Neural progenitor cell (in vitro differentiated cells): ENCODE measurements at regions not wholly inside any gene's neighbourhood (a gene's known extent, or its start where the extent isn't known, plus 50 kb on each side); places are given as distances from the start of the nearest gene placed in this dataset.

Experiments used
- DNase-seq: peaks from one replicate; pipeline ENCODE4 v3.0.0-alpha.2; 2016; ENCODE audit warnings: low spot score
- H2AFZ ChIP-seq: fragments of 200-600 bp; sonication (generic); replicated peaks from 2 replicates; pipeline ENCODE4 v1.6.1; 2016; ENCODE audit warnings: antibody characterized with exemption
- H3F3A ChIP-seq: fragments of 200-600 bp; sonication (generic); 2 replicates; pipeline ENCODE4 v1.6.1; 2016; ENCODE audit warnings: antibody characterized with exemption, low read depth
- H3K27ac ChIP-seq: fragments of 200-600 bp; sonication (generic); 2 replicates; pipeline ENCODE4 v1.5.1; 2016; ENCODE audit warnings: mild to moderate bottlenecking
- H3K27me3 ChIP-seq: fragments of 200-600 bp; sonication (generic); 2 replicates; pipeline ENCODE4 v1.6.1; 2016; ENCODE audit warnings: mild to moderate bottlenecking, moderate library complexity
- H3K36me3 ChIP-seq: fragments of 200-600 bp; sonication (generic); 2 replicates; pipeline ENCODE4 v1.5.1; 2016
- H3K4me1 ChIP-seq: fragments of 200-600 bp; sonication (generic); 2 replicates; pipeline ENCODE4 v1.6.1; 2016; ENCODE audit warnings: mixed run types
- H3K4me2 ChIP-seq: fragments of 200-600 bp; sonication (generic); 2 replicates; pipeline ENCODE4 v1.6.1; 2016
- H3K4me3 ChIP-seq: fragments of 200-600 bp; sonication (generic); 2 replicates; pipeline ENCODE4 v1.5.1; 2016
- H3K79me2 ChIP-seq: fragments of 200-600 bp; sonication (generic); 2 replicates; pipeline ENCODE4 v1.6.1; 2016; ENCODE audit warnings: low read depth
- H3K9ac ChIP-seq: fragments of 200-600 bp; sonication (generic); 2 replicates; pipeline ENCODE4 v1.6.1; 2016
- H3K9me3 ChIP-seq: fragments of 200-600 bp; sonication (generic); 2 replicates; pipeline ENCODE4 v1.5.1; 2016; ENCODE audit warnings: low read depth
- H4K20me1 ChIP-seq: fragments of 200-600 bp; sonication (generic); 2 replicates; pipeline ENCODE4 v1.6.1; 2016; ENCODE audit warnings: low read depth
- H3K27ac Mint-ChIP-seq: 3 replicates; pipeline ENCODE4 v1.8.0; 2021; ENCODE audit warnings: mixed read lengths
- H3K27me3 Mint-ChIP-seq: 2 replicates; pipeline ENCODE4 v1.8.0; 2022; ENCODE audit warnings: low read depth, mild to moderate bottlenecking, inconsistent platforms, moderate library complexity, mixed read lengths; ENCODE audit not compliant: insufficient read depth
- H3K36me3 Mint-ChIP-seq: 3 replicates; pipeline ENCODE4 v1.8.0; 2021; ENCODE audit warnings: mixed read lengths
- H3K4me1 Mint-ChIP-seq: 3 replicates; pipeline ENCODE4 v1.8.0; 2021; ENCODE audit warnings: mixed read lengths
- H3K4me3 Mint-ChIP-seq: 3 replicates; pipeline ENCODE4 v1.8.0; 2021; ENCODE audit warnings: mild to moderate bottlenecking, moderate library complexity, mixed read lengths
- H3K9me3 Mint-ChIP-seq: 3 replicates; pipeline ENCODE4 v1.8.0; 2020; ENCODE audit warnings: mixed read lengths
- CTCF ChIP-seq: fragments of 200-600 bp; sonication (generic); IDR thresholded peaks from 2 replicates; pipeline ENCODE4 v1.5.1; 2017; ENCODE audit warnings: antibody characterized with exemption, mild to moderate bottlenecking
- EZH2 ChIP-seq: fragments of 200-600 bp; sonication (generic); IDR thresholded peaks from 2 replicates; pipeline ENCODE4 v1.6.1; 2017; ENCODE audit warnings: antibody characterized with exemption, mild to moderate bottlenecking, moderate library complexity
- EZH2phosphoT487 ChIP-seq: fragments of 200-600 bp; sonication (generic); IDR thresholded peaks from 2 replicates; pipeline ENCODE4 v1.6.1; 2017; ENCODE audit warnings: antibody characterized with exemption

DNA sequence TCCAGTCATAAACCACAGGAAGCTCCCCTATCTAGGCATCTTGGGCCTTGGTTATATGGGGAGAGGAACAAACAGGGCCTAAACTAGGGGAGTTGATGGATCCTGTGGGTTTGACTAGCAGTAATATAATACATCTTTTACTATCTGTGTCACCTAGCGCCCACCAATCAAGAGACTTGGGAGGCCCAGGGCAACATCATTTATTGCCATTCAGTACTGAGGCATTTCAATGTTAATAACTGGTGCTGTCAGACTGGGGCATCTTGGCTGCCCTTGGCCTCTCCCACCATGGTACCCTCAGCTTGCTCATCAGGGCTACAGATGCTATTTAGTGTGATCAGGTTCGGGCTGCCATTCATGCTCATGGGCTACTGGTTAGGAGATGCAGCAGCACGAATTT is 320.7 kb downstream of the MYCN start:
- Histone ChIP-seq H3K27me3 (no peaks in the 10 kb centered on the region), H3K4me2 (no peak overlapping the region), H3K4me3 (no peak overlapping the region), H3F3A (peaks cover 14% of the 10 kb centered on the region), H3K27ac (no peak overlapping the region), H2AFZ (no peak overlapping the region), H3K79me2 (no peaks in the 10 kb centered on the region), H3K36me3 (no peaks in the 10 kb centered on the region), H3K9ac (no peak overlapping the region), H4K20me1 (no peaks in the 10 kb centered on the region), H3K9me3 (no peaks in the 10 kb centered on the region), H3K4me1 (peaks cover 22% of the 10 kb centered on the region)
- peaks cover 9% of the 10 kb centered on the region for H3K27me3 Mint-ChIP-seq
- no peak for DNase-seq
- H3K9me3 Mint-ChIP-seq, result peaks cover 2% of the 10 kb centered on the region
- TF ChIP-seq CTCF (no peak), EZH2phosphoT487 (no peak), EZH2 (no peak)
- H3K36me3 Mint-ChIP-seq, result no peaks in the 10 kb centered on the region
- H3K27ac Mint-ChIP-seq, result no peak overlapping the region
- H3K4me1 Mint-ChIP-seq, result peaks cover 69% of the 10 kb centered on the region
- no peak overlapping the region for H3K4me3 Mint-ChIP-seq

DNA sequence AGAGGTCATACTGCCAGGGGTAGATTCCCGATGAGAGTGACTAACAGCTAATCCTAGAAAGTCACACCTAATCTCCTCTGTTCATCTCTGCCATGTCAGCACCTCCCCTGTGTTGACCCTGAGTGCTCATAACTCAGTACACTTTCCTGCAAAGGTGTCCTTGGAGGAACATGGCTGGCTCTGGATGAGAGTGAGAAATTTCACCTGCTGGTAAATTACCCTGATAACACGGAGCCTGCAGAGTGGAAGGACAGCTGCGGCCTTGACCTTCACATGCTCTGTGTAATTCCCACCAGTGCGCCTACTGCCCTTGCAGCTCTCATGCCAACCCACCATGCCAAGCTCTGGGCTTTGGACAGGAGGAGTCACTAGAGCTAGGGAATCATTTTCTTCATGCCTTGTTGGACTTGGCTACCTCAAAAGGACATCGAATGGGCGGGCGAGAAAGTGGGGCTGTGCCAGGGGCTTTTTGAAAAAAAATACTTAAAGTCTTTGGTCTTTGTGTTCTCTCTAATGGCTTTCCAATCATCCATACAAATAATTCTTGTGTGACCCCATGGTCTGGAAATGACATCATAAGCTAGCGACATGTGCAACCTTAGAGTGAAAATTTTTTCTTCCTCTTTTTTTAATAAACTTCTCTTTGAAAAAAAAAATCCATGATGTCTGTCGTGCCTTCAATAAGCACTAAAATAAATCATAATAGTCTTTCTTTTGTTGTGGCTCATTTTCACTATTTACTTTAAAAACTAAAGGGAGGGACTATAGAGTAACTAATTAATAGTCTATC is 319.9 kb downstream of the MYCN start:
- Mint-ChIP-seq H3K4me1 (peaks cover 68% of the 10 kb centered on the region), H3K9me3 (peaks cover 5% of the 10 kb centered on the region), H3K36me3 (peaks cover 2% of the 10 kb centered on the region), H3K4me3 (no peak overlapping the region), H3K27ac (no peak overlapping the region), H3K27me3 (peaks cover 8% of the 10 kb centered on the region)
- H3K9ac ChIP-seq, result no peak overlapping the region
- no peak for TF ChIP-seq EZH2
- TF ChIP-seq CTCF, result no peak
- TF ChIP-seq EZH2phosphoT487, result no peak
- no peak overlapping the region for H3K4me3 ChIP-seq
- no peak overlapping the region for H3K27ac ChIP-seq
- no peaks in the 10 kb centered on the region for H3K79me2 ChIP-seq
- no peaks in the 10 kb centered on the region for H3K9me3 ChIP-seq
- H3K4me1 ChIP-seq, result peaks cover 22% of the 10 kb centered on the region
- H2AFZ ChIP-seq, result no peak overlapping the region
- no peaks in the 10 kb centered on the region for H3K27me3 ChIP-seq
- H3K36me3 ChIP-seq, result no peaks in the 10 kb centered on the region
- H3F3A ChIP-seq, result peaks cover 14% of the 10 kb centered on the region
- H3K4me2 ChIP-seq, result no peak overlapping the region
- no peak for DNase-seq
- no peaks in the 10 kb centered on the region for H4K20me1 ChIP-seq

GRCh38 chr2:16259010-16259409 is 318.7 kb downstream of the MYCN start:
- Mint-ChIP-seq H3K4me1 (peaks cover 61% of the 10 kb centered on the region), H3K27me3 (peaks cover 5% of the 10 kb centered on the region), H3K27ac (no peak overlapping the region), H3K4me3 (no peak overlapping the region), H3K9me3 (peaks cover 12% of the 10 kb centered on the region), H3K36me3 (peaks cover 4% of the 10 kb centered on the region)
- peaks cover 22% of the 10 kb centered on the region for H3K4me1 ChIP-seq
- no peak overlapping the region for H3K27ac ChIP-seq
- no peaks in the 10 kb centered on the region for H3K36me3 ChIP-seq
- TF ChIP-seq EZH2 (no peak), CTCF (no peak), EZH2phosphoT487 (no peak)
- no peak overlapping the region for H2AFZ ChIP-seq
- H3F3A ChIP-seq, result peaks cover 14% of the 10 kb centered on the region
- no peak overlapping the region for H3K4me2 ChIP-seq
- H3K4me3 ChIP-seq, result no peak overlapping the region
- H3K9ac ChIP-seq, result no peak overlapping the region
- no peak for DNase-seq
- no peaks in the 10 kb centered on the region for H4K20me1 ChIP-seq
- H3K79me2 ChIP-seq, result no peaks in the 10 kb centered on the region
- H3K27me3 ChIP-seq, result no peaks in the 10 kb centered on the region
- no peaks in the 10 kb centered on the region for H3K9me3 ChIP-seq
